HG03520 (cell line): ENCODE measurements at regions not wholly inside any gene's neighbourhood (a gene's known extent, or its start where the extent isn't known, plus 50 kb on each side); places are given as distances from the start of the nearest gene placed in this dataset.
"Not testable (repeated sequence)": the region's sequence is repeated elsewhere in the genome, so short reads cannot be mapped to it uniquely, and the experiment has no call there.

ENCODE experiments used
- ATAC-seq: cut with Tn5 transposase; IDR thresholded peaks from one replicate; pipeline ENCODE4 v1.9.1; 2021; ENCODE audit warnings: mild to moderate bottlenecking, moderate library complexity; ENCODE audit not compliant: unreplicated experiment

DNA sequence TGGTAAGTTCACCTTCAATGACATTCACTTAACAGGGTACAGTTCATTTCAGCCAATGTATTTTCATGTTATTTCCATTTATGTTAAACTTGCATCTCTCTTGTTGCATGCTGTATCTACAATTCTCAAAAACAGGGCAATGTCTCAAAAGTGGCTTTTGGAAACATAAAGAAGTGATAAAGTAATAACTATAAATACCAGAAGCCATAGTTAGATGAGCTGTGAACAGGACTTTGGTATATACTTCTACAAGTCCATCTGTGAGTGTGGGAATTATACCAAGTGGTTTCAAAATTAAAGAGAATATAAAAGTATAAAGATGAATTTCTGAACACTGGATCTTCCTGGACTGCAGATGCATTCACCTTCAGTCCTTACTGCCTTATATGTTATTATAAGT lies 585.4 kb upstream of the PBX1 start:
- no peak for ATAC-seq

- no peak for ATAC-seq
Measured at GRCh38 chr1:163974120-163974519, 584.9 kb upstream of the PBX1 start.

- no peak for ATAC-seq
Measured at GRCh38 chr1:163980394-163980793, 578.6 kb upstream of the PBX1 start.

DNA sequence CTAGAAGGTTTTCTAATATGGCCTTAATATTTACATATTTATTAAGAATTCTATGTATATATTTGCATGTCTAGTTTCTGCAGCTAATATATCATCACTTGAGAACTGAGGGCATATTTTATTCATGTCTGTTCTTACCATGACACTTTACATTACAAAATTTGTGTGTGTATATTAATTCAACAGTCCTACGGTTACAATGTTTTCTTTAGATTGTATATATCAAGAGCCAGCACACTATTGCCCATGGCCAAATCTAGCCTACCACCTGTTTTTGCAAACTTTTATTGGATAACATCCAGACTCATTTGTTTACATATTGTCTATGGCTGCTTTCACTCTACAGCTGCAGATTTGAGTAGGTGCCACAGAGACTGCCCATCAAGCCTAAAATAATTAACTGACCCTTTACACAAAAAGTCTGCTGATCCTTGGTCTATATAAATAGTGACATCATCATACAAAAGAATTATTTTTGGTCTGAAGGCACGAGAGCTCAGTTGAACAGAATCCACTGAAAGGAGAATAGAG lies 577.4 kb upstream of the PBX1 start:
- ATAC-seq: no peak

DNA sequence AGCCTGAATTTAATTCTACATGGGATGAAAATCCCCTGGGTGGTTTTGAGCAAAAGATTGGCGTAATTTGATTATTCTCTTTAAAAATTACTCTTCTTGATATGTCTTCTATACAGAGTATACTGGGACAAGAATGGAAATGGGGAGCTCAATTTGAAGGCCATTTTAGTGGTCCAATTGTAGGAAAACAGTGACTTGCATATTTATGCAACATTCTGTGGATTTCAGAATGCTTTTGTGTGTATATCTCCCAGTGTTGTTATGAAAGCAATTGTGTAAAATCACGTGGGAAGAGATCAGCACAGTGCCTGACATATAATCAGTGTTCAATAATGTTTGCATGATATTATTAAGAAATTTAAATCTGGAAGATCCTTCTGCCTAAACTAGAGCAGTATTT lies 575.9 kb upstream of the PBX1 start:
- ATAC-seq: no peak

DNA sequence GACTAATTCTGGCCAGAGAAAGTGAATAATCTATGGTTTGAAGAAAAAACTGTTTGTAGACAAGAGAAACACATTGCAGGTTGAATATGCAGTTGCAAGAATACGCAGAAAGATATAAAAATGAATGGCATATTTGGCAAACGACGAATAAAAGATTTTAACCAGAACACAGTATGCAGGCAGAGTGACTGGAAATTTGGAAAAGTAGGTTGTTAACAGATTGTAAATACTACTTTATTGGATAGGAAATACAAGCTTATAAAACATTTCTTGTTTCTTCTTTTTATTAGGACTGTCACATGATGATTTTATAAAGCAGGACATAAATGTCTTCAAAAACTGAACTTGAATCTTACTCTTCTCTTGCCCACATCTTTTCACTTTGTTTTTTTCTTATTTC lies 573.3 kb upstream of the PBX1 start:
- no peak for ATAC-seq

GRCh38 chr1:163999131-163999530 lies 559.9 kb upstream of the PBX1 start:
- no peak for ATAC-seq

DNA sequence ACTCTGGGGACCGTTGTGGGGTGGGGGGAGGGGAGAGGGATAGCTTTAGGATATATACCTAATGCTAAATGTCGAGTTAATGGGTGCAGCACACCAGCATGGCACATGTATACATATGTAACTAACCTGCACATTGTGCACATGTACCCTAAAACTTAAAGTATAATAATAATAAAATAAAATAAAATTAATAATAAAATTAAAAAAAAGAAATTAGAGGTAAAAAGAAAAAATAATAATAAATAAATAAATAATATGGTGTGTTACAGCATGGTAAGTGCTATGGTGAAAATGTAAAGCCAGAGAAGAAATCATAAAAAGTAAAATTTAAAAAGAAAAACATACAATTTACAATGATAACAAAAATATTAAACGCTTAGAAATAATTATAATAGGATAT lies 552.8 kb upstream of the PBX1 start:
- not testable (repeated sequence) for ATAC-seq

- no peak for ATAC-seq
Measured at GRCh38 chr1:164006621-164007020, 552.4 kb upstream of the PBX1 start.

DNA sequence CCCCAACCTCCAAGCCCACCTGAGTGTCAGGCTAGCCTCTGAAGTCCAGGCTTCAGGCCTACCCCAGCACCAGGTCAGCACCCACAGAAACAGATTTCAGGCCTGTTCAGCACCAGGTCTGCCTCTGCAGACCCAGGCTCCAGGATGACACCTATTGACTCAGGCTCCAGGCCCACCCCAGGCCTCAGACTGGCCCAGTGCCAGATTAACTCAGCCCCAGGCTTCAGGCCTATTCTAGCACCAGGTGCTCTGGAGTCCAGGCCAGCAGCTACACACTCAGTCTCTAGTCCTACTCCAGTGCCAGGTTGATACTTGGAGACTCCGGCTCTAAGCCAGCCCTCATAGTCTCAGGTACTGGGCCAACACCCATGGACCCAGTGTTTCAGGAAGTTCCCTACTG lies 541.7 kb upstream of the PBX1 start:
- no peak for ATAC-seq

- ATAC-seq: no peak
Measured at GRCh38 chr1:164020391-164020790, 538.6 kb upstream of the PBX1 start.

DNA sequence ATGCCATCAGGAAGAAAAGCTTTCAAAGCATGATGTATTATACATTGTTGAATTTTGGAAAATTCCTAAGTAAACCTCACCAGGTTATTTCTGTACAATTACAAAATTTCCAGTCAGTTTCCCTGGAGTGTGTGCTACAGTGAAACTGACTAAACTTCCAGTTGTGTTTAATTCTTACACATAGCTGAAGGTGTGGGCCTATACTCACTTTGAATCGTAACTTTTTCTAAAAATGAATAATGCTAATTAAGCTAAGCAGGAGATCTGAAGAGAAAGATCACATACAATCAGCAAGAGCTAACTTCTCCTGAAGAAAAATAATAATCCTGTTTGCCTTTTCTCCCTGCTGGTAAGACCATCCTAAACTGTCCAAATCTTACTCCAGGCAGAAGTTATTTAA lies 537.2 kb upstream of the PBX1 start:
- ATAC-seq: no peak

DNA sequence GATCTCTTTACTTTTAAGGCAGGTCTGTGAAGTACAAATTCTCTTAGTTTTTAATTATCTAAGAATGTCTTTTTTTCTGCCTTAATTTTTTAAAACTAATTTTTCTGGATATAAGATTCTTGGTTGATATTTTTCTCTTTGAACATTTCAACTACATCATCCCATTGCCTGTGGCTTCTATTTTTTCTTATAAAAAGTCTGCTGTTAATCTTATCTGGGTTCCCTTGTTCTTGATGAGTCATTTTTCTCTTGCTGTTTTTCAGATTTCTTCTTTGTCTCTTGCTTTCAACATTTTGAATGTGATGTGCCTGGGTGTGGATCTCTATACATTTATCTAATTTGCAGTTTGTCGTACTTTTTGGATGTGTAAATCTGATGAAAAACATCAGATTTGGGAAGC lies 525.2 kb upstream of the PBX1 start:
- no peak for ATAC-seq

DNA sequence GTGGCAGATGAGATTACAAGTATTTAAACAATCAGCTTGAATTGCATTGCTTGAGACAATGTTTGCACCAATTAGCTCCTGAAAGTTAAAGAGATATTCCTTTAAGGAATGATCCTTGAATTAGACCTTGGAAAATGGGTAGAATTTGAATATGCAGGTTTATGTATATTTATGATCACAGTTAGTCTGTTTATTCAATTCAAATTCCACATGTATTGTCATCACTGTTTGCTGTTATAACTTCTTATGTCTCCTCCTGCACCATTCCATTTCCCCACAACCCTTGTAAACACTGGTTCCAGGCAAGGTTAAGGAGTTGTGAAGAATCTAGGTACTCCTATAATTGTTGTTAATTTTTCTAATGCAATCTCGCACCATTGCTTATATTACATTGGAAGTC lies 518.2 kb upstream of the PBX1 start:
- ATAC-seq: no peak

- no peak for ATAC-seq
Measured at GRCh38 chr1:164051782-164052181, 507.2 kb upstream of the PBX1 start.

DNA sequence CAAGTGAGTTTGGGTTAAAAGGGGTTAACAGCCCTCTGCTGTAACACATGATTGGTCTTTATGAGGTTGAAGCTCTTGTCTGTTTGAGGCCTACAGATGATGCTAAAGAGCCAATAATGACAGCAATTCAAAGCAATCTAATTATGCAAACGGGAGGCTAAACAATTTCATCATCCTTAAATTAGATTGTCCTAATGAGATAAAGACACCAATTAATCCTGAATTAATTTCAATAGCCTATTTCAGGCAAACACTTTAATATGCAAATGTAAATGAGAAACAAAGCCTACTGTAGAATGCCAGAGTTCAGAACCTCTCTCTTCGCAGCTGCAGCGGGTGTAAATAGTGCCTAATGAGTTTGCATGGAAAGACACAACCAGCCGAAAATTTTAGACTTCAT lies 504.7 kb upstream of the PBX1 start:
- no peak for ATAC-seq

DNA sequence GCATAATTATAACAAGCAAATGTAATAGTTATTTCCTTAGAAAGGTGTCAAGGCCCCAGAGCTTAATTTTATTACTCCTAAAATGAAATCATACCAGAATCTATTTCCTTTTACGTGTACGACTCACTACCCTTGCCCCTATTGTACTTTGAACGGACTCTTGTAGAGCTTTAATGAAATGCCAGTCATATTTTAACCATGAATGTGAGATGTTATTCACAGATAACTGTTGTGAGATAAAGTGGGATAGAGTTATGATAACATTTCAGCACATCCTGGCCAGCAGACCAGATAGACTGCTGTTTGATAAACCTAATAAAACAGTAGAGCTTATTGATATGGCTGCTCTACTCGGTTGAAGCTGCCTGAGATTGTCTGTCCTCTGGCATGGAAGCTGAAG lies 500.8 kb upstream of the PBX1 start:
- no peak for ATAC-seq

GRCh38 chr1:164061528-164061927 lies 497.5 kb upstream of the PBX1 start:
- ATAC-seq: no peak

DNA sequence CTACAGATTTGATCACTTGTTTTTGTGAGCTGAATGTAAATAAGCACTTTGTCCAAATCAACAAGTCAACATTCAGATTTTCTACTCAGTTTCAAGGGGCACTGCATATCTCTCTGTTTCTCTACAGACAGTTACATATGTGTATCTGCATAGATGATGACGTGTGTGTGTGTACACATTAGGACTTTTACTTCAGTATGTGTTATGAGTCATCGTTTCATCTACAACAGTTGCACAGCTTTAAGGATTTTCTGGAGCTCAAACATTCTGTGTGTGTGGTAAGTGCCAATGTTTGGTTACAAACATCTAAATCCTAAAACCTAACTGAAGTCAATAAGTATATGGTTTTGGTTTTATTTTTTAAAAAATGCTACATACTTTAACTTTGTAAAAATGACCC lies 494.5 kb upstream of the PBX1 start:
- no peak for ATAC-seq

DNA sequence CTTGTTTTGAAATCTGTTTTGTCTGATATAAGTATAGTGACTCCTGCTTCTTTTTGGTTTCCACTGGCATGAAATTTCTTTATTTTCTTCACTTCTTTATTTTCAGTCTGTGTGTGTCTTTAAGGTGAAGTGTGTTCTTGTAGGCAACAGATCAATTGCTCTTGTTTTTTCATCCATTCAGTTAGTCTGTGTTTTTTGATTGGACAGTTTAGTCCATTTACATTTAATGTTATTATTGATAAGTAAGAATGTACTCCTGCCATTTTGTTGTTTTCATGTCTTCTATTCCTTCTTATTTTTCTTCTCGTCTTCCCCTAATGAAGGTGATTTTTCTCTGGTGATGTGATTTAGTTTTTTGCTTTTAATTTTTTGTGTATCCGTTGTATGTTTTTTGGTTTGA lies 487.7 kb upstream of the PBX1 start:
- ATAC-seq: no peak

GRCh38 chr1:164086832-164087231 lies 472.2 kb upstream of the PBX1 start:
- ATAC-seq: no peak

DNA sequence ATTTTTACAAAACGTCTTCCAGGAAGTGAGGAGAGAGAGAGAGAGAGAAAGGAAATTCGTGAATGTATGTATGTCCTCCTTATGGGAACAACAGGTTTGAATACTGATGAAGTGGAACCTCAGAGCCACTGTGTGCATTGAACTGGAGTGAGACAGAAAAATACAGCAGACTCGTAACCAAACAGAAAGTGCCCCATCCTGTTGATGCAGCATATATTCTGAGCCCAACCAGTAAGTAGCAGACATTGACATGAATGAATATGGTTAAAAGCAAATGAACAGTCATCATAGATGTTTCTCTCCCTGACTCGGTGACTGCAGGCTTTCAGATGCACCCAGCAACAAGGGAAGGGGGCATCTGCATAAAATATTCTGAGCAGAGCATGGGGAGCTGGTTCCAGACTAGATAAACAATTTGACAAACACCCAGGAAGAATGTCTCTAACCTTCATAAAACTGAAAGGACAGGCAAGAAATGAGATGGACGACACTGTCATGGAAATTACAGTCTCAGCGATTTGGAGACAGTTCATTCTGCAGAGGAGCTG lies 471.0 kb upstream of the PBX1 start:
- ATAC-seq: no peak

DNA sequence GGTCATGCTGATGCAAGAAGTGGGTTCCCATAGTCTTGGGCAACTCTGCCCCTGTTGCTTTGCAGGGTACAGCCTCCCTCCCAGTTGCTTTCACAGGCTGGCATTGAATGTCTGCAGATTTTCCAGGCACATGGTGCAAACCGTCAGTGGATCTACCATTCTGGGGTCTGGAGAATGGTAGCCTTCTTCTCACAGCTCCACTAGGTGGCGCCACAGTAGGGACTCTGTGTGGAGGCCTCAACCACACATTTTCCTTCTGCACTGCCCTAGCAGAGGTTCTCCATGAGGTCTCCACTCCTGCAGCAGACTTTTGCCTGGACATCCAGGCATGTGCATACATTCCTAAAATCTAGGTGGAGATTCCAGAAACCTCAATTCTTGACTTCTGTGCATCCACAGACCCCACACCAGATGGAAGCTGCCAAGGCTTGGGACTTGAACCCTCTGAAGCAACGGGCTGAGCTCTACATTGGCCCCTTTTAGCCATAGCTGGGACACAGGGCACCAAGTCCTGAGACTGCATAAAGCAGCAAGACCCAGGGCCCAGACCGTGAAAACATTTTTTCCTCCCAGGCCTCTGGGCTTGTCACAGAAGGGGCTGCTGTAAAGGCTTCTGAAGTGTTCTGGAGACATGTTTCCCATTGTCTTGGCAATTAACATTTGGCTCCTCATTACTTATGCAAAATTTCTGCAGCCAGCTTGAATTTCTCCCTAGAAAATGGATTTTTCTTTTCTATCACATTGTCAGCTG lies 466.2 kb upstream of the PBX1 start:
- ATAC-seq: no peak
